Choroid plexus epithelial cell (primary cell): ENCODE measurements at regions not wholly inside any gene's neighbourhood (a gene's known extent, or its start where the extent isn't known, plus 50 kb on each side); places are given as distances from the start of the nearest gene placed in this dataset.
A peak's percentile ranks its signal among the peaks of the same experiment; 100 is the strongest.

Experiments
- DNase-seq: peaks from one replicate; pipeline ENCODE4 v3.0.0-alpha.2; 2010; ENCODE audit warnings: low read depth
- H3K4me3 ChIP-seq: 2 replicates; pipeline ENCODE4 v1.5.1; 2011; ENCODE audit warnings: low read depth, mild to moderate bottlenecking, control low read depth, low read length, moderate library complexity
- TF ChIP-seq, protein P1 (sequence below): conservative IDR thresholded peaks from 2 replicates; pipeline ENCODE4 v1.5.1; 2011; ENCODE audit warnings: low read depth, mild to moderate bottlenecking, control low read depth, inconsistent platforms, low read length, moderate library complexity

- H3K4me3 ChIP-seq = no peak overlapping the region
- TF ChIP-seq, protein P1, sequence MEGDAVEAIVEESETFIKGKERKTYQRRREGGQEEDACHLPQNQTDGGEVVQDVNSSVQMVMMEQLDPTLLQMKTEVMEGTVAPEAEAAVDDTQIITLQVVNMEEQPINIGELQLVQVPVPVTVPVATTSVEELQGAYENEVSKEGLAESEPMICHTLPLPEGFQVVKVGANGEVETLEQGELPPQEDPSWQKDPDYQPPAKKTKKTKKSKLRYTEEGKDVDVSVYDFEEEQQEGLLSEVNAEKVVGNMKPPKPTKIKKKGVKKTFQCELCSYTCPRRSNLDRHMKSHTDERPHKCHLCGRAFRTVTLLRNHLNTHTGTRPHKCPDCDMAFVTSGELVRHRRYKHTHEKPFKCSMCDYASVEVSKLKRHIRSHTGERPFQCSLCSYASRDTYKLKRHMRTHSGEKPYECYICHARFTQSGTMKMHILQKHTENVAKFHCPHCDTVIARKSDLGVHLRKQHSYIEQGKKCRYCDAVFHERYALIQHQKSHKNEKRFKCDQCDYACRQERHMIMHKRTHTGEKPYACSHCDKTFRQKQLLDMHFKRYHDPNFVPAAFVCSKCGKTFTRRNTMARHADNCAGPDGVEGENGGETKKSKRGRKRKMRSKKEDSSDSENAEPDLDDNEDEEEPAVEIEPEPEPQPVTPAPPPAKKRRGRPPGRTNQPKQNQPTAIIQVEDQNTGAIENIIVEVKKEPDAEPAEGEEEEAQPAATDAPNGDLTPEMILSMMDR = no peak
- DNase-seq = peak; percentile 44
Observed at GRCh38 chr10:21092683-21093524, 195.8 kb upstream of the NEBL start.

- TF ChIP-seq, protein P1 = no peak
- no peak for DNase-seq
Observed at GRCh38 chr10:21090609-21091082, 193.5 kb upstream of the NEBL start.

DNA sequence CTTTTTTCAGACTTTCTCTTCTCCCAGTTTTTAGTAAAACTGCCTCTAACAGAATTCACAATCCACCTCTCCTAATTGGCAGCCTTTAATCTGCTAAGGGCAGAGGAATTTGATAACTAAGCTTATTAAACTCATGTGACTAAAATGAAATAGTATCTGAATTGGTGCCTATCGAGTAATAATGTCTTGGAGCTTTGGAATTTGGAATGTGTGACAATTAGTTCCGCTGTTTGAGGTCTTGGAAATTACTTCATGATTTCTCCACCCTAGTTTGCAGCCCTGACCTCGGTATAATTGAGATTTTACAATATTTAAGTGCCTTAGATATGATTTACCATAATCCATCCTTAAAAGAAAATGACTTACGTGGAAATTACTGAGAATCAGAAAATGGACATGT, 190.4 kb upstream of the NEBL start:
- TF ChIP-seq, protein P1 = no peak
- no peak for DNase-seq
- H3K4me3 ChIP-seq = no peak overlapping the region

More at GRCh38 chr10:21090609-21091082, 193.5 kb upstream of the NEBL start:
- no peak overlapping the region for H3K4me3 ChIP-seq

DNA sequence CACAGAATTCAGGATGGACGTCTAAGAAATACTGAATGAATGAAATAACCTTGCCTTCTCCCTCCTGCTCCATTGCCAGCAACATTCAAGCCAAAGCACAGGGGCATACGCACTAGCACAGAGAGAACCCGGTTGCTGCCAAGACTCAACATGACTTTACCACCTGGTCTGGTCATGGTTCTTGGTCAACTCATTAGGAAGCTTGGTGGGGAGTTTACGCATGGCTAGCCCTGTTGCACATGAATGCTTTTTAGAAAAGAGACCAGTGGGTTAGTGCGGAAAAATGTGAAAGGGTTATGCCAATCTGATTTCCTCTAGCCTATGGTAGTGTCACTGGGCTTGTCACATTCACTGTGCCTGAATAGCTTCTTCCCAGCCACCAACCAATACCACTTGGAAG, 187.6 kb upstream of the NEBL start:
- H3K4me3 ChIP-seq = no peak overlapping the region
- TF ChIP-seq, protein P1 = no peak
- DNase-seq = no peak

DNA sequence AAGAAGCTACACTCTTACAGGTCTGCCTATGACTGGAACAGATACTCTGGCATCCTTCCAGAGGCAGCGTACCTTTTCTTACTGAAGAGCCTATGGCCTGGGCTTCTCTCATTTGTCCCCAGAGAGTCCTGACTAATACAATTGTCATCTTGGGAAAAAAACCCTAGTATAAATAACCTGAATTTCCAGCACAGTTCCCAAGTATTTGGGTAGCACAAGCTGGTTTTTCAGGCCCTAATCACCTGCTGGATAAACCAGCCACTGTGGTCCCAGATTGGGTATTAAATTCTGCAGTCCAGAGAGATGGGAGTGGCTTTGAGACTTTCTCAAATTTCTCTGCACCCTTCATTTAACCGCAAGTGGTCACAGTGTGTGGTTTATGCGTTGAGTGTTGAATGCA, 186.8 kb upstream of the NEBL start:
- TF ChIP-seq, protein P1 = no peak
- DNase-seq = no peak
- no peak overlapping the region for H3K4me3 ChIP-seq

- TF ChIP-seq, protein P1 = no peak
- H3K4me3 ChIP-seq = no peak overlapping the region
- DNase-seq = no peak
Observed at GRCh38 chr10:21082206-21082605, 185.1 kb upstream of the NEBL start.

GRCh38 chr10:21080261-21080660, 183.2 kb upstream of the NEBL start:
- no peak overlapping the region for H3K4me3 ChIP-seq
- TF ChIP-seq, protein P1 = no peak
- no peak for DNase-seq
